ENCODE measurements at regions not wholly inside any gene's neighbourhood (a gene's known extent, or its start where the extent isn't known, plus 50 kb on each side); places are given as distances from the start of the nearest gene placed in this dataset.

GRCh38 chr6:165762876-165763275 lies 99.8 kb upstream of the PDE10A start:
- TF ChIP-seq EZH2 (IDR thresholded peaks at IDR 0.05), result no peak
- TF ChIP-seq CTCF (IDR thresholded peaks at IDR 0.05), result no peak
- no peak for TF ChIP-seq EZH2phosphoT487 (IDR thresholded peaks at IDR 0.05)
